KMS-11 (cell line): ENCODE measurements at regions not wholly inside any gene's neighbourhood (a gene's known extent, or its start where the extent isn't known, plus 50 kb on each side); places are given as distances from the start of the nearest gene placed in this dataset.

Experiments used
- H2AFZ ChIP-seq: fragments of 200-600 bp; sonication (generic); 2 replicates; pipeline ENCODE4 v1.6.1; 2016; ENCODE audit warnings: antibody characterized with exemption, mixed run types, low read depth
- H3K27ac ChIP-seq: fragments of 200-600 bp; sonication (generic); 2 replicates; pipeline ENCODE4 v1.6.1; 2016; ENCODE audit warnings: mild to moderate bottlenecking, mixed run types
- H3K27me3 ChIP-seq: fragments of 200-600 bp; sonication (generic); 2 replicates; pipeline ENCODE4 v1.6.1; 2017; ENCODE audit warnings: mild to moderate bottlenecking, low read depth, mixed run types, moderate library complexity; ENCODE audit not compliant: insufficient read depth
- H3K36me3 ChIP-seq: fragments of 200-600 bp; sonication (generic); 2 replicates; pipeline ENCODE4 v1.6.1; 2017; ENCODE audit warnings: mild to moderate bottlenecking, mixed run types; ENCODE audit not compliant: insufficient read depth
- H3K4me1 ChIP-seq: fragments of 200-600 bp; sonication (generic); 2 replicates; pipeline ENCODE4 v1.6.1; 2016; ENCODE audit warnings: mild to moderate bottlenecking, low read depth, mixed run types; ENCODE audit not compliant: poor library complexity, severe bottlenecking
- H3K4me2 ChIP-seq: fragments of 200-600 bp; sonication (generic); 2 replicates; pipeline ENCODE4 v1.7.0; 2016; ENCODE audit warnings: mild to moderate bottlenecking, mixed run types
- H3K4me3 ChIP-seq: fragments of 200-600 bp; sonication (generic); IDR thresholded peaks from 2 replicates; pipeline ENCODE4 v1.6.1; 2017; ENCODE audit warnings: low read depth, low read length, mixed read lengths; ENCODE audit not compliant: insufficient read depth
- H3K79me2 ChIP-seq: fragments of 200-600 bp; sonication (generic); 2 replicates; pipeline ENCODE4 v1.6.1; 2016; ENCODE audit warnings: low read depth, mixed run types; ENCODE audit not compliant: insufficient read depth
- H3K9ac ChIP-seq: fragments of 200-600 bp; sonication (generic); 2 replicates; pipeline ENCODE4 v1.6.1; 2016; ENCODE audit warnings: mild to moderate bottlenecking, mixed run types
- H4K20me1 ChIP-seq: fragments of 200-600 bp; sonication (generic); 2 replicates; pipeline ENCODE4 v1.6.1; 2016; ENCODE audit warnings: mild to moderate bottlenecking, mixed run types; ENCODE audit not compliant: insufficient read depth
- CTCF ChIP-seq: fragments of 200-600 bp; sonication (generic); conservative IDR thresholded peaks from 2 replicates; pipeline ENCODE4 v1.6.1; 2017; ENCODE audit warnings: low read depth, mild to moderate bottlenecking, antibody characterized with exemption, low read length, moderate library complexity, mixed read lengths

- Histone ChIP-seq H3K4me2 (no peak overlapping the region), H3K4me1 (no peaks in the 10 kb centered on the region), H3K79me2 (no peaks in the 10 kb centered on the region), H3K4me3 (no peak overlapping the region), H3K36me3 (no peaks in the 10 kb centered on the region), H4K20me1 (no peaks in the 10 kb centered on the region), H3K27me3 (no peaks in the 10 kb centered on the region), H2AFZ (no peak overlapping the region), H3K27ac (no peak overlapping the region), H3K9ac (no peak overlapping the region)
- TF ChIP-seq CTCF, result no peak
These were observed 507.6 kb downstream of the HAO1 start for GRCh38 chr20:7432612-7433011.

GRCh38 chr20:7437311-7437710 lies 502.9 kb downstream of the HAO1 start:
- Histone ChIP-seq H3K4me2 (no peak overlapping the region), H2AFZ (no peak overlapping the region), H3K27me3 (no peaks in the 10 kb centered on the region)

GRCh38 chr20:7449269-7449668 lies 491.0 kb downstream of the HAO1 start:
- Histone ChIP-seq H3K9ac (no peak overlapping the region), H3K27me3 (no peaks in the 10 kb centered on the region), H3K27ac (no peak overlapping the region), H2AFZ (no peak overlapping the region), H4K20me1 (no peaks in the 10 kb centered on the region), H3K36me3 (no peaks in the 10 kb centered on the region), H3K4me2 (no peak overlapping the region), H3K79me2 (no peaks in the 10 kb centered on the region), H3K4me1 (no peaks in the 10 kb centered on the region), H3K4me3 (no peak overlapping the region)
- TF ChIP-seq CTCF, result no peak

More at GRCh38 chr20:7437311-7437710, 502.9 kb downstream of the HAO1 start:
- no peaks in the 10 kb centered on the region for H3K36me3 ChIP-seq
- TF ChIP-seq CTCF, result no peak
- H3K27ac ChIP-seq, result no peak overlapping the region
- no peak overlapping the region for H3K4me3 ChIP-seq
- no peaks in the 10 kb centered on the region for H3K4me1 ChIP-seq
- no peaks in the 10 kb centered on the region for H4K20me1 ChIP-seq
- H3K9ac ChIP-seq, result no peak overlapping the region
- H3K79me2 ChIP-seq, result no peaks in the 10 kb centered on the region

GRCh38 chr20:7452890-7453289 lies 487.4 kb downstream of the HAO1 start:
- no peak overlapping the region for H3K4me2 ChIP-seq
- no peak overlapping the region for H3K4me3 ChIP-seq
- no peaks in the 10 kb centered on the region for H3K79me2 ChIP-seq
- H3K36me3 ChIP-seq, result no peaks in the 10 kb centered on the region
- no peaks in the 10 kb centered on the region for H3K27me3 ChIP-seq
- TF ChIP-seq CTCF, result no peak
- H3K4me1 ChIP-seq, result no peaks in the 10 kb centered on the region
- no peak overlapping the region for H3K9ac ChIP-seq
- H3K27ac ChIP-seq, result no peak overlapping the region
- H4K20me1 ChIP-seq, result no peaks in the 10 kb centered on the region
- no peak overlapping the region for H2AFZ ChIP-seq
